HepG2 (cell line): ENCODE measurements at regions not wholly inside any gene's neighbourhood (a gene's known extent, or its start where the extent isn't known, plus 50 kb on each side); places are given as distances from the start of the nearest gene placed in this dataset.

ENCODE experiments used
- CHD4 ChIP-seq: fragments of 200-600 bp; sonication (generic); IDR thresholded peaks from 2 replicates; pipeline ENCODE4 v1.7.0; 2017; ENCODE audit warnings: mild to moderate bottlenecking, low read length, borderline replicate concordance
- FOXA3 ChIP-seq: IDR thresholded peaks from 2 replicates; pipeline ENCODE4 v1.6.1; 2016; ENCODE audit warnings: missing genetic modification reagents, missing compliant biosample characterization
- GATA4 ChIP-seq: sonication (generic); IDR thresholded peaks from 2 replicates; pipeline ENCODE4 v1.6.1; 2016; ENCODE audit warnings: antibody characterized with exemption, low read depth, borderline replicate concordance
- HNRNPL ChIP-seq: fragments of 200-400 bp; formaldehyde crosslinking; IDR thresholded peaks from 2 replicates; pipeline ENCODE4 v1.6.1; 2017; ENCODE audit warnings: mild to moderate bottlenecking, low read depth, low read length
- PHF21A ChIP-seq: sonication (generic); formaldehyde crosslinking; IDR thresholded peaks from 2 replicates; pipeline ENCODE4 v1.5.0; 2020; ENCODE audit warnings: mild to moderate bottlenecking, missing genetic modification reagents
- PITX1 ChIP-seq: sonication (generic); formaldehyde crosslinking; IDR thresholded peaks from 2 replicates; pipeline ENCODE4 v1.5.1; 2020; ENCODE audit warnings: mild to moderate bottlenecking, missing genetic modification reagents
- RBM22 ChIP-seq: fragments of 200-400 bp; formaldehyde crosslinking; optimal IDR thresholded peaks from 2 replicates; pipeline ENCODE3; 2017; ENCODE audit warnings: mild to moderate bottlenecking, low read length, moderate library complexity
- YY1 ChIP-seq: IDR thresholded peaks from 2 replicates; pipeline ENCODE4 v1.6.1; 2011; ENCODE audit warnings: low read length, low read depth, moderate library complexity, mild to moderate bottlenecking; ENCODE audit not compliant: insufficient read depth, insufficient replicate concordance
- ZBTB21 ChIP-seq: sonication (generic); formaldehyde crosslinking; IDR thresholded peaks from 2 replicates; pipeline ENCODE4 v1.4.0; 2020; ENCODE audit warnings: missing genetic modification reagents
- ZMYM2 ChIP-seq: sonication (generic); formaldehyde crosslinking; IDR thresholded peaks from 2 replicates; pipeline ENCODE4 v1.8.0; 2022; ENCODE audit warnings: mild to moderate bottlenecking, missing genetic modification reagents
- ZNF644 ChIP-seq: IDR thresholded peaks from 2 replicates; pipeline ENCODE4 v1.6.1; 2016; ENCODE audit warnings: low read depth
- TF ChIP-seq, protein P1 (sequence below): sonication (generic); formaldehyde crosslinking; IDR thresholded peaks from 2 replicates; pipeline ENCODE4 v1.8.0; 2022; ENCODE audit warnings: missing genetic modification reagents, low read depth, mild to moderate bottlenecking, borderline replicate concordance
- TF ChIP-seq, protein P2 (sequence below): sonication (generic); formaldehyde crosslinking; IDR thresholded peaks from 2 replicates; pipeline ENCODE4 v1.4.0; 2020; ENCODE audit warnings: missing genetic modification reagents, borderline replicate concordance
- TF ChIP-seq, protein P3 (sequence below): sonication (generic); formaldehyde crosslinking; IDR thresholded peaks from 2 replicates; pipeline ENCODE4 v1.8.0; 2022; ENCODE audit warnings: missing genetic modification reagents, mild to moderate bottlenecking, moderate library complexity, borderline replicate concordance
- TF ChIP-seq, protein P4 (sequence below): IDR thresholded peaks from 2 replicates; pipeline ENCODE4 v1.6.1; 2016; ENCODE audit warnings: missing compliant biosample characterization, missing genetic modification reagents, borderline replicate concordance
- TF ChIP-seq, protein P5 (sequence below): sonication (generic); formaldehyde crosslinking; conservative IDR thresholded peaks from 2 replicates; pipeline ENCODE4 v1.4.0; 2020; ENCODE audit warnings: mild to moderate bottlenecking, missing genetic modification reagents, moderate library complexity

DNA sequence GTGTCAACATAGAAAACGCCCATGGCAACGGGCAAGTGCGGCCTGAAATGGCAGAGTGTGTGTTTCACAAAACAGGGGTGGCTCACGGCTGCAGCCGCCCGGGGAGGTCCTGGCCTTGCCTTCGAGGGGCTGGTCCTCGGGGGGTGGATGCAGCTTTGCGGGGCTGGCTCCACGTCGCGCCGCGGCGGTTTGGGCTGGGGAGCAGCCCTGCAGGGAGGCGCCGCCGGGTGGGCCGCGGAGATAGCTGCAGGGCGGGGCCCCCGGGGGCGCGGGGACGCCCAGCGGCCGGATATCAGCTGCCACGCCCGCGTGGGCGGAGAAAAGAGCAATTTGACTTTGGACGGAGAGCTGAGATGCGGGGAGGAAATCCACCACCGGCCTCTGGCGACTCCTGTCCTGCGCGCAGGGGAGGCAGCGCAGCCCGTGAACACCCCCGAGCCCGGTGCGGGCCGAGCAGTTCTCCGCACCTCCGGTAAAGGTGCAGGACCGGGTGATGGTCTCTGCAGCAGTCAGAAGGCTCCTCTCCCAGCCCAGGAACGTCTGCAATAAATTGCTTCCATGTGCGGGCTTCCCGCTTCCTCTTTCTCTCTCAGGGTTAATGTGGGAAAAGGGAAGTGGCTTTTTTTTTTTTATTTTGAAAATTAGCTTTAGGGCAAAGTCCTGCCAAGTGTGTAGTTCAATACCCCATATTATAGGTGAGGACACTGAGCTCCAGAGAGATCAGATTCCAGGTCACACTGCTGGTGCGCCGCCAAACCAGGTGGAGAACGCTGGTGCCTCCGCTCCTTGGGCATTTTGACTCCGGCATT lies 110.5 kb downstream of the ARF6 start (continued):
- TF ChIP-seq YY1 (peak; percentile 56), ZMYM2 (CRISPR knock-in tag) (peak; percentile 65), CHD4 (no peak; the same call in 1 of the 2 replicates), PHF21A (peak; percentile 67; the same call in 1 of the 2 replicates), PITX1 (peak; percentile 49; the same call in 1 of the 2 replicates), GATA4 (no peak), HNRNPL (no peak), ZBTB21 (no peak), FOXA3 (CRISPR knock-in tag) (peak; percentile 90), ZNF644 (CRISPR knock-in tag) (no peak), RBM22 (no peak)
- TF ChIP-seq, protein P1, sequence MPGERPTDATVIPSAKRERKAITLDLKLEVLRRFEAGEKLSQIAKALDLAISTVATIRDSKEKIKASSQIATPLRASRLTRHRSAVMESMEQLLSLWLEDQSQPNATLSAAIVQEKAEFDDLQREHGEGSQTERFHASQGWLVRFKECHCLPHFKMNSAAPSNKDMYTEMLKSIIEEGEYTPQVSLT (CRISPR knock-in tag), result no peak
- TF ChIP-seq, protein P2, sequence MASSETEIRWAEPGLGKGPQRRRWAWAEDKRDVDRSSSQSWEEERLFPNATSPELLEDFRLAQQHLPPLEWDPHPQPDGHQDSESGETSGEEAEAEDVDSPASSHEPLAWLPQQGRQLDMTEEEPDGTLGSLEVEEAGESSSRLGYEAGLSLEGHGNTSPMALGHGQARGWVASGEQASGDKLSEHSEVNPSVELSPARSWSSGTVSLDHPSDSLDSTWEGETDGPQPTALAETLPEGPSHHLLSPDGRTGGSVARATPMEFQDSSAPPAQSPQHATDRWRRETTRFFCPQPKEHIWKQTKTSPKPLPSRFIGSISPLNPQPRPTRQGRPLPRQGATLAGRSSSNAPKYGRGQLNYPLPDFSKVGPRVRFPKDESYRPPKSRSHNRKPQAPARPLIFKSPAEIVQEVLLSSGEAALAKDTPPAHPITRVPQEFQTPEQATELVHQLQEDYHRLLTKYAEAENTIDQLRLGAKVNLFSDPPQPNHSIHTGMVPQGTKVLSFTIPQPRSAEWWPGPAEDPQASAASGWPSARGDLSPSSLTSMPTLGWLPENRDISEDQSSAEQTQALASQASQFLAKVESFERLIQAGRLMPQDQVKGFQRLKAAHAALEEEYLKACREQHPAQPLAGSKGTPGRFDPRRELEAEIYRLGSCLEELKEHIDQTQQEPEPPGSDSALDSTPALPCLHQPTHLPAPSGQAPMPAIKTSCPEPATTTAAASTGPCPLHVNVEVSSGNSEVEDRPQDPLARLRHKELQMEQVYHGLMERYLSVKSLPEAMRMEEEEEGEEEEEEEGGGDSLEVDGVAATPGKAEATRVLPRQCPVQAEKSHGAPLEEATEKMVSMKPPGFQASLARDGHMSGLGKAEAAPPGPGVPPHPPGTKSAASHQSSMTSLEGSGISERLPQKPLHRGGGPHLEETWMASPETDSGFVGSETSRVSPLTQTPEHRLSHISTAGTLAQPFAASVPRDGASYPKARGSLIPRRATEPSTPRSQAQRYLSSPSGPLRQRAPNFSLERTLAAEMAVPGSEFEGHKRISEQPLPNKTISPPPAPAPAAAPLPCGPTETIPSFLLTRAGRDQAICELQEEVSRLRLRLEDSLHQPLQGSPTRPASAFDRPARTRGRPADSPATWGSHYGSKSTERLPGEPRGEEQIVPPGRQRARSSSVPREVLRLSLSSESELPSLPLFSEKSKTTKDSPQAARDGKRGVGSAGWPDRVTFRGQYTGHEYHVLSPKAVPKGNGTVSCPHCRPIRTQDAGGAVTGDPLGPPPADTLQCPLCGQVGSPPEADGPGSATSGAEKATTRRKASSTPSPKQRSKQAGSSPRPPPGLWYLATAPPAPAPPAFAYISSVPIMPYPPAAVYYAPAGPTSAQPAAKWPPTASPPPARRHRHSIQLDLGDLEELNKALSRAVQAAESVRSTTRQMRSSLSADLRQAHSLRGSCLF (CRISPR knock-in tag), result no peak
- TF ChIP-seq, protein P3, sequence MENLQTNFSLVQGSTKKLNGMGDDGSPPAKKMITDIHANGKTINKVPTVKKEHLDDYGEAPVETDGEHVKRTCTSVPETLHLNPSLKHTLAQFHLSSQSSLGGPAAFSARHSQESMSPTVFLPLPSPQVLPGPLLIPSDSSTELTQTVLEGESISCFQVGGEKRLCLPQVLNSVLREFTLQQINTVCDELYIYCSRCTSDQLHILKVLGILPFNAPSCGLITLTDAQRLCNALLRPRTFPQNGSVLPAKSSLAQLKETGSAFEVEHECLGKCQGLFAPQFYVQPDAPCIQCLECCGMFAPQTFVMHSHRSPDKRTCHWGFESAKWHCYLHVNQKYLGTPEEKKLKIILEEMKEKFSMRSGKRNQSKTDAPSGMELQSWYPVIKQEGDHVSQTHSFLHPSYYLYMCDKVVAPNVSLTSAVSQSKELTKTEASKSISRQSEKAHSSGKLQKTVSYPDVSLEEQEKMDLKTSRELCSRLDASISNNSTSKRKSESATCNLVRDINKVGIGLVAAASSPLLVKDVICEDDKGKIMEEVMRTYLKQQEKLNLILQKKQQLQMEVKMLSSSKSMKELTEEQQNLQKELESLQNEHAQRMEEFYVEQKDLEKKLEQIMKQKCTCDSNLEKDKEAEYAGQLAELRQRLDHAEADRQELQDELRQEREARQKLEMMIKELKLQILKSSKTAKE (CRISPR knock-in tag), result peak; percentile 42; the same call in 1 of the 2 replicates
- TF ChIP-seq, protein P4, sequence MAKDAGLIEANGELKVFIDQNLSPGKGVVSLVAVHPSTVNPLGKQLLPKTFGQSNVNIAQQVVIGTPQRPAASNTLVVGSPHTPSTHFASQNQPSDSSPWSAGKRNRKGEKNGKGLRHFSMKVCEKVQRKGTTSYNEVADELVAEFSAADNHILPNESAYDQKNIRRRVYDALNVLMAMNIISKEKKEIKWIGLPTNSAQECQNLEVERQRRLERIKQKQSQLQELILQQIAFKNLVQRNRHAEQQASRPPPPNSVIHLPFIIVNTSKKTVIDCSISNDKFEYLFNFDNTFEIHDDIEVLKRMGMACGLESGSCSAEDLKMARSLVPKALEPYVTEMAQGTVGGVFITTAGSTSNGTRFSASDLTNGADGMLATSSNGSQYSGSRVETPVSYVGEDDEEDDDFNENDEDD (CRISPR knock-in tag), result peak; percentile 14; the same call in 1 of the 2 replicates
- TF ChIP-seq, protein P5, sequence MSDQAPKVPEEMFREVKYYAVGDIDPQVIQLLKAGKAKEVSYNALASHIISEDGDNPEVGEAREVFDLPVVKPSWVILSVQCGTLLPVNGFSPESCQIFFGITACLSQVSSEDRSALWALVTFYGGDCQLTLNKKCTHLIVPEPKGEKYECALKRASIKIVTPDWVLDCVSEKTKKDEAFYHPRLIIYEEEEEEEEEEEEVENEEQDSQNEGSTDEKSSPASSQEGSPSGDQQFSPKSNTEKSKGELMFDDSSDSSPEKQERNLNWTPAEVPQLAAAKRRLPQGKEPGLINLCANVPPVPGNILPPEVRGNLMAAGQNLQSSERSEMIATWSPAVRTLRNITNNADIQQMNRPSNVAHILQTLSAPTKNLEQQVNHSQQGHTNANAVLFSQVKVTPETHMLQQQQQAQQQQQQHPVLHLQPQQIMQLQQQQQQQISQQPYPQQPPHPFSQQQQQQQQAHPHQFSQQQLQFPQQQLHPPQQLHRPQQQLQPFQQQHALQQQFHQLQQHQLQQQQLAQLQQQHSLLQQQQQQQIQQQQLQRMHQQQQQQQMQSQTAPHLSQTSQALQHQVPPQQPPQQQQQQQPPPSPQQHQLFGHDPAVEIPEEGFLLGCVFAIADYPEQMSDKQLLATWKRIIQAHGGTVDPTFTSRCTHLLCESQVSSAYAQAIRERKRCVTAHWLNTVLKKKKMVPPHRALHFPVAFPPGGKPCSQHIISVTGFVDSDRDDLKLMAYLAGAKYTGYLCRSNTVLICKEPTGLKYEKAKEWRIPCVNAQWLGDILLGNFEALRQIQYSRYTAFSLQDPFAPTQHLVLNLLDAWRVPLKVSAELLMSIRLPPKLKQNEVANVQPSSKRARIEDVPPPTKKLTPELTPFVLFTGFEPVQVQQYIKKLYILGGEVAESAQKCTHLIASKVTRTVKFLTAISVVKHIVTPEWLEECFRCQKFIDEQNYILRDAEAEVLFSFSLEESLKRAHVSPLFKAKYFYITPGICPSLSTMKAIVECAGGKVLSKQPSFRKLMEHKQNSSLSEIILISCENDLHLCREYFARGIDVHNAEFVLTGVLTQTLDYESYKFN (CRISPR knock-in tag), result peak; percentile 80
